Memory B cell (primary cell): ENCODE measurements at regions not wholly inside any gene's neighbourhood (a gene's known extent, or its start where the extent isn't known, plus 50 kb on each side); places are given as distances from the start of the nearest gene placed in this dataset.

ENCODE experiments used
- ATAC-seq: fragments of 150-1000 bp; cut with Tn5 transposase; 2 replicates; pipeline ENCODE4 v1.10.0; 2021; ENCODE audit warnings: low read depth, mild to moderate bottlenecking, moderate library complexity
- DNase-seq, 2 donors: peaks; one replicate each; pipeline ENCODE4 v3.0.0; 2022; ENCODE audit warnings: low spot score in 2 of 2
- H3K27ac Mint-ChIP-seq: one replicate; pipeline ENCODE4 v1.8.0; 2022; ENCODE audit warnings: mild to moderate bottlenecking, moderate library complexity, mixed read lengths
- H3K27me3 Mint-ChIP-seq: one replicate; pipeline ENCODE4 v1.8.0; 2022; ENCODE audit warnings: mixed read lengths
- H3K36me3 Mint-ChIP-seq: one replicate; pipeline ENCODE4 v1.8.0; 2022; ENCODE audit warnings: mild to moderate bottlenecking, mixed read lengths
- H3K4me1 Mint-ChIP-seq: one replicate; pipeline ENCODE4 v1.8.0; 2022; ENCODE audit warnings: mixed read lengths
- H3K4me3 Mint-ChIP-seq: one replicate; pipeline ENCODE4 v1.8.0; 2022; ENCODE audit warnings: mild to moderate bottlenecking, moderate library complexity, mixed read lengths
- H3K9me3 Mint-ChIP-seq: one replicate; pipeline ENCODE4 v1.8.0; 2022; ENCODE audit warnings: mixed read lengths

DNA sequence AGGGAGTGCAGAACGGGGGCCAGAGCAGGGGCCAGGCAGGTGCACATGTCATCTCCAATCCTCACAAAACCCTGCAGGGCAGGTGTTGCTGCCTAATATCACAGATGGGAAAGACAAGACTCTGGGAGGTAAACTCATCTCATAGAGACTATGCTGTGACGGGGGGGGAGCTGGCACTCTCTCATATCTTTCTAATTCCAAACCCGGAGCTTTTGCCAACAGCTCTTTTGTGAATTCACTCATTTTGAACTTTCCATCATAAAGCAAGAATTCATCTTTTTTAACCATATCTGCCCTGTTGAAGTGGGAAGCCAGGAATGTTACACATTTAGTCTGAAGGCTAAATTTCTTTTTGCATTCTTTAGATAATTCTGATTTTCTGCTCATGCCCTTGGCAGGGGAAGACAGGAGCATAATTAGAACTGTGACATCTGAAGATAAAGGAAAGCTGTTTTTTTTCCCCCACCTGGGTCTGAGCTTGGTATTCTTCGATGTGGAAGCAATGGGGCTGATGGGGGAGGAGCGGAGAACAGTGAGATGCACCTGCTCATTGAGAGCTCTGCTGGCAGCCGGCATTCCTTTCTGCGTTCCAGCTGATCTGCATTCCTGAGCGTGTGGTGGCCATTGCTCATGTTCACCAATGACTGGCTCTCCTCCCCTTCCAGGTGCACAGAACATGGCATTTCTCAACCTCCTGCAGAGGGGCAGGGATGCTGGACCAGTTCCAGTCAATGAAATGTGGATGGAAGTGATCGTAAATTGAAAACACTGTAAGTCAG, 159.2 kb downstream of the NSG2 start:
- Mint-ChIP-seq H3K36me3 (no peaks in the 10 kb centered on the region), H3K27ac (no peak overlapping the region), H3K4me3 (no peak overlapping the region), H3K27me3 (peaks cover 2% of the 10 kb centered on the region), H3K9me3 (peaks cover 3% of the 10 kb centered on the region), H3K4me1 (no peaks in the 10 kb centered on the region)
- no peak for DNase-seq
- ATAC-seq = no peak

GRCh38 chr5:174205939-174206338, 160.4 kb downstream of the NSG2 start:
- H3K4me3 Mint-ChIP-seq = no peak overlapping the region
- no peaks in the 10 kb centered on the region for H3K36me3 Mint-ChIP-seq
- H3K27ac Mint-ChIP-seq = no peak overlapping the region
- ATAC-seq = no peak
- H3K4me1 Mint-ChIP-seq = no peaks in the 10 kb centered on the region
- H3K9me3 Mint-ChIP-seq = peaks cover 3% of the 10 kb centered on the region
- peaks cover 5% of the 10 kb centered on the region for H3K27me3 Mint-ChIP-seq
- DNase-seq = no peak

- no peak overlapping the region for H3K27ac Mint-ChIP-seq
- ATAC-seq (no peak), DNase-seq (no peak)
- no peaks in the 10 kb centered on the region for H3K36me3 Mint-ChIP-seq
- peaks cover 6% of the 10 kb centered on the region for H3K27me3 Mint-ChIP-seq
- no peaks in the 10 kb centered on the region for H3K4me1 Mint-ChIP-seq
- no peak overlapping the region for H3K4me3 Mint-ChIP-seq
- H3K9me3 Mint-ChIP-seq = no peaks in the 10 kb centered on the region
These were observed 165.2 kb downstream of the NSG2 start for GRCh38 chr5:174210596-174211276.

DNA sequence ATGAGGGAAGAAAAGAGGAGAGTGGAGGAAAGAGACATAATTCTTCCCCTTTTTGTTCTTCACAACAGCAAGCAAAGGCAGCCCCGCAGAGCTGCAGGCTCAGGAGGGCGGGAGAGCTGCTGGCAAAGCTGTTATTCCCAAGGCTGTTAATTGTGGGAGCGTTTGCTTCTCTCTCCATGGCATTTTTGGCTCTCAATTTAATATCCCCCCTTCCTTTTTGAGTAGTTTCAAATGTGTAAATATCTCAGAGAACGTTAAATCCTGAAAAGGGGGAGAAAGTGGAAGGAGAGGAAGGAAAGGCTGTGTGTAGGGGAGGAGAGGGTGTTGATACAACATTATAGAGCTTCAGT, 165.7 kb downstream of the NSG2 start:
- DNase-seq (no peak), ATAC-seq (no peak)
- no peaks in the 10 kb centered on the region for H3K9me3 Mint-ChIP-seq

DNA sequence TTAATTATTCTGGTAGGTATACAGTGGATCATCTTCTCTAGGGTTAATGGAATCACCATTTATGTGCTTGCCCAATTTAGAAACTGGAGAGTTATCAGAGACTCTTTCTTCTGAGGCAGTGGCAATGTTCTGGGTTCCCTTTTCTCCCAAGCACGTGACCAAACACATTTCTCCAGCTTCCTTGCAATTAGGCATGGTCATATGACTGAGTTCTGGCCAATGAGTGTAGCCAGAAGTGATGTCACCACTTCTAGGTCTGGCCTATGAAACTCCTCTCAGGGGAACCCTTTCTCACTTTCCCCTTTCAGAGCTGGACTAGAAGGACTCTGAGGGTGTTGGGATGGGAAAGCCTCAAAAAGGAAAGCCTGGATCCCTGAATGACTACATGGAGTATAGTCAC, 172.0 kb downstream of the NSG2 start:
- DNase-seq (no peak), ATAC-seq (no peak)
- no peaks in the 10 kb centered on the region for H3K9me3 Mint-ChIP-seq
- H3K27ac Mint-ChIP-seq = no peak overlapping the region
- H3K27me3 Mint-ChIP-seq = peaks cover 7% of the 10 kb centered on the region
- no peaks in the 10 kb centered on the region for H3K4me1 Mint-ChIP-seq
- no peaks in the 10 kb centered on the region for H3K36me3 Mint-ChIP-seq
- no peak overlapping the region for H3K4me3 Mint-ChIP-seq

More for the DNA sequence above, 165.7 kb downstream of the NSG2 start:
- no peaks in the 10 kb centered on the region for H3K36me3 Mint-ChIP-seq
- H3K4me1 Mint-ChIP-seq = no peaks in the 10 kb centered on the region
- peaks cover 8% of the 10 kb centered on the region for H3K27me3 Mint-ChIP-seq
- H3K27ac Mint-ChIP-seq = no peak overlapping the region
- no peak overlapping the region for H3K4me3 Mint-ChIP-seq

- no peak overlapping the region for H3K27ac Mint-ChIP-seq
- DNase-seq = no peak
- H3K36me3 Mint-ChIP-seq = no peaks in the 10 kb centered on the region
- H3K4me3 Mint-ChIP-seq = no peak overlapping the region
- no peaks in the 10 kb centered on the region for H3K4me1 Mint-ChIP-seq
- H3K27me3 Mint-ChIP-seq = peaks cover 7% of the 10 kb centered on the region
- ATAC-seq = no peak
- H3K9me3 Mint-ChIP-seq = no peaks in the 10 kb centered on the region
These were observed 172.7 kb downstream of the NSG2 start for GRCh38 chr5:174218162-174218561.

DNA sequence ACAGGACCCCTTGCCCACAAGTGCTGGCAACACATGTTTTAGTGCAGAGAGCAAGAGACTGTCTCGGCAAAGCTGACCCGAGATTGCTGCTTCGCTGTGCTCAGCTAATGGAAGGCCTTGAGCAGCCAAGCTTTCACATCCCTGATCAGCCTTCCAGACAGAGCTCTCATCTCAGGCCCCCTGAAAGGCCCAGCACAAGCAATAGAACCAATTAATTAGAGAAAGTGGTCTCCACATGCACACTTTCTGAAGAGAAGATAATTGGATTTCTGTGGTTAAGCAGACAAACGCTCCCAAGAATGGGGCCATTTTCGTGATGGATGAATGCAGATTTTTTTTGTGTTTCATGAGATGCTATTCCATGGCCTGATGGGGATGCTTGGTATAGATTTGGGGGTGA, 174.9 kb downstream of the NSG2 start:
- DNase-seq (no peak), ATAC-seq (no peak)
- Mint-ChIP-seq H3K9me3 (peaks cover under 1% of the 10 kb centered on the region), H3K4me1 (no peaks in the 10 kb centered on the region), H3K27me3 (peaks cover 6% of the 10 kb centered on the region), H3K27ac (no peak overlapping the region), H3K4me3 (no peak overlapping the region), H3K36me3 (no peaks in the 10 kb centered on the region)

DNA sequence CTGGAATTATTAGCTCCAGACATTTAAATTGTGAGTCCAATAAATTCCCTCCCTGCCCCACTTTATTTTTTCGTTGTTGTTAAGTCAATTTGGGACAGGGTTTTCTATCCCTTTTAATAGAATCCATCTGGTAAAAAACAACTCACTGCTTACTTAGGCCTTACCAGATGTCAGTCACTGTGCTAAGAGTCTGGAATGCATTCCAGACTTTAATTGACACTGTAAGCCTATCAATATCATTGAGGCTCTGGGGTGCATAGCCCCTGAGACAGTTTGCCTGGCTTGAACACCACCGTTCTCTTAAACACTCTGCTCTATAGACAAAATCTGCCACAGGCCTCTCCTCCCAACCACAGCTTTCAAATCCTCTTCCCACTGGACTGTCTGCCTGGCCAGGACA, 175.9 kb downstream of the NSG2 start:
- DNase-seq = no peak
- Mint-ChIP-seq H3K27ac (no peak overlapping the region), H3K4me1 (no peaks in the 10 kb centered on the region), H3K27me3 (peaks cover 5% of the 10 kb centered on the region), H3K4me3 (no peak overlapping the region), H3K9me3 (peaks cover 2% of the 10 kb centered on the region), H3K36me3 (no peaks in the 10 kb centered on the region)
- ATAC-seq = no peak

GRCh38 chr5:174221946-174222345, 176.4 kb downstream of the NSG2 start:
- no peaks in the 10 kb centered on the region for H3K36me3 Mint-ChIP-seq
- H3K4me3 Mint-ChIP-seq = no peak overlapping the region
- ATAC-seq (no peak), DNase-seq (no peak)
- H3K9me3 Mint-ChIP-seq = peaks cover 2% of the 10 kb centered on the region
- no peak overlapping the region for H3K27ac Mint-ChIP-seq
- no peaks in the 10 kb centered on the region for H3K4me1 Mint-ChIP-seq
- H3K27me3 Mint-ChIP-seq = peaks cover 5% of the 10 kb centered on the region

GRCh38 chr5:174222891-174223290, 177.4 kb downstream of the NSG2 start:
- no peak for ATAC-seq
- Mint-ChIP-seq H3K27ac (no peak overlapping the region), H3K36me3 (no peaks in the 10 kb centered on the region), H3K4me1 (no peaks in the 10 kb centered on the region), H3K9me3 (peaks cover 2% of the 10 kb centered on the region), H3K4me3 (no peak overlapping the region), H3K27me3 (peaks cover 5% of the 10 kb centered on the region)
- DNase-seq = no peak

GRCh38 chr5:174223355-174223754, 177.8 kb downstream of the NSG2 start:
- DNase-seq (no peak), ATAC-seq (no peak)
- Mint-ChIP-seq H3K27ac (no peak overlapping the region), H3K36me3 (no peaks in the 10 kb centered on the region), H3K4me3 (no peak overlapping the region), H3K9me3 (peaks cover 2% of the 10 kb centered on the region), H3K27me3 (peaks cover 5% of the 10 kb centered on the region), H3K4me1 (no peaks in the 10 kb centered on the region)

DNA sequence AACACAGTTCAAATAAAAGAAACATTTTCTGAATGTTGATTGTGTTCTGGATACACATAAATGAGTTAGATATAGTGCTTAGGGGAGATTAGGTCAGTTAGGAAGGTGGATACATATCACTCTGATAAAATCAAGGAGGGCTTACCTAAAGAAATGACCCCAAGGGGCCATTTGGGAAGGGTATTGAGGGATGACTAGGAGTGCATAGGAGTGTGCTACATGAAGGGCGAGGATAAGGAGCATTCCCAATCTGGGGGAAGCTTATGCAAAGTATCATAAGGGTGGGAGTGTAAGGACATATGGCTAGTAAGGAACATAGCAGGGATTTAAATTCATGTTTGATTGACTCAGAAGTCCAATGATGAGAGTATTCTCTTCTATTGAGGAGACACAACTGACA, 183.6 kb downstream of the NSG2 start:
- no peaks in the 10 kb centered on the region for H3K36me3 Mint-ChIP-seq
- no peak overlapping the region for H3K4me3 Mint-ChIP-seq
- DNase-seq (no peak), ATAC-seq (no peak)
- H3K27ac Mint-ChIP-seq = no peak overlapping the region
- H3K27me3 Mint-ChIP-seq = peaks cover 6% of the 10 kb centered on the region
- H3K9me3 Mint-ChIP-seq = peaks cover 4% of the 10 kb centered on the region
- H3K4me1 Mint-ChIP-seq = no peaks in the 10 kb centered on the region

DNA sequence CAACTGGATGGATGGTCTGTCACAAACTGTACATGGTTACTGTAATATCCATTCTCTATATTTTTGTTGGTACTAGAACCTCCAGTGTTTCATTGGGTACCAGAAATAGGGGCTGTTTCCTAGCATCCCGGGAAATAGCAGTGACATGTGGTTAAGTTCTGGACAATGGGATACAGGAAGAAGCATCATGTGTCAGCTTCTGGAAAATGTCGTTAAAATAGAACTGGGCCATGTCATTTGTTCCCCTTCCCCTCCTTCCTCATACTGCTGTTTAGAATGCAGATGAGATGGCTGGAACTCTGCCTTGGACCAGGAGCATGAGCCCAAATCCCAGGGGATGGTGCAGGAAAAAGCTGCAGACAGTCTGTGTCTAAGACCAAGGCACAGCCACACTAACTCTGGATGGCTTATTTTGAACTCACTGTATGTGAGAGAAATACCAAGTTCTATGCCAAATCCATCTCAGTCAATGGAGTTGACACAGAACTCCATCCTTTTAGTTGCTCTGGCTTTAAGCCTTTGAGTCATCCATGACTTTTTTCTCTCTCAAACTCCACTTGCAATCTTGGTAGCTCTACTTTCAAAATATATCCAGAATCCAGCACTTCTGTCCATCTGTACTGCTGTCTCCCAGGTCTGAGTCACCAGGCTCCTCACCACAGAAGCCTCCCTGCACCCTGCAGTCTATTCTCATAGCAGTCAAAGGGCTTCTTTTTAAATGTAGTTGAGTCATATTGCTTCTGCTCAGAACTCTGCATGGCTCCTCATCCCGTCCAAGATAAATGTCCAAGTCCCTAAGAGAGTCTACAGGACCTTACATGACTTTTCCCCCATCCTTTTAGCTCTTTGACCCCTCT, 184.2 kb downstream of the NSG2 start:
- H3K27me3 Mint-ChIP-seq = peaks cover 7% of the 10 kb centered on the region
- peaks cover 4% of the 10 kb centered on the region for H3K9me3 Mint-ChIP-seq
- H3K27ac Mint-ChIP-seq = no peak overlapping the region
- no peak for ATAC-seq
- no peak for DNase-seq
- H3K4me1 Mint-ChIP-seq = peaks cover under 1% of the 10 kb centered on the region
- H3K4me3 Mint-ChIP-seq = no peak overlapping the region
- H3K36me3 Mint-ChIP-seq = no peaks in the 10 kb centered on the region

DNA sequence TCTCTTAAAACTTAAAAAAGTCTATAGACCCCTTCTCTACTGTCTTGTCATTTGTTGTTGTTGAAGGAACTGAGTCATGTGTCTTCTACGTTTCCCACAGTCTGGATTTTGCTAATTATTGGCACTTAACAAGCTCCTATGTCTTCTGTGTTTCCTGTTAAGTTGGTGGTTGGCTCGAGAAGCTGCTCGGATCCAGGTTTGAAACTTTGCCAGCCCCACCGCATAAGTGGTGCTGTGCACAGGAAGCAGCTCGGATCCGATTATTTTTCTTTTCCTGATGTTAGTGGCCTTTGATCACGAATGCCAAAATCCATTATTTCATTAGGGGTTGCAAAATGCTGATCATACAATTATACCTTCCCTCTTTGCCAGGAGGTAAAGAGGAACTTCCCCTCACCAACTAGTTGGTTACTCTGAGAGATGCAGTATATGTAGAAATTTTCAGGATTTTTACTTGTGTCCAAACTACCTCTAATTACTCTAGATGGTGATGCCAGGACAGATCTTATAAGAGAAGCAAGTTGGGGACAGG, 186.5 kb downstream of the NSG2 start:
- Mint-ChIP-seq H3K4me1 (peaks cover 2% of the 10 kb centered on the region), H3K27me3 (peaks cover 6% of the 10 kb centered on the region), H3K27ac (no peak overlapping the region), H3K9me3 (peaks cover 2% of the 10 kb centered on the region), H3K36me3 (no peaks in the 10 kb centered on the region), H3K4me3 (no peak overlapping the region)
- DNase-seq = no peak
- ATAC-seq = no peak
